ENCODE measurements at regions not wholly inside any gene's neighbourhood (a gene's known extent, or its start where the extent isn't known, plus 50 kb on each side); places are given as distances from the start of the nearest gene placed in this dataset.

DNA sequence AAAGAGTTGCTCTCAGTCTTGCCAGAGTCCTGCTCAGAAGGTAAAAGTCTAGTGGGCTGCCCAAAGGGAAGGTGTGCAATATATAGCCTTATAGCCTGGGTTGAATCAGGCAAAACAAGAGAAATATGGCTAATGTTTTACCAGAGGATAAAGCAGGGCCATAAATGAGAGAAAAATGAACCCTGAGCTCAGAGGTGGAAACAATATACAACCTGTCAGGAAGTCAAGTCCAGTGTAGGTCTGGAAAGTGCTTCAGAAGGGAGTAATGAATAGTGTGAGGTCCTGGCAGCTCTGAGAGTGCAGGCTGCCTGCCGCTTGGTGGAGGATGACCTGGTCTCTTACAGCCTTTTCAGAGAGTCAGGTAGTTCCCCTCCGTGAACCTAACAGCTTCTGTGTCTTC, 177.8 kb upstream of the TNC start:
- TF ChIP-seq CTCF (IDR thresholded peaks at IDR 0.05) (no peak), SIN3A (IDR thresholded peaks at IDR 0.05; ENCODE audit: borderline replicate concordance, insufficient read depth, low read depth, low read length) (no peak)
- TF ChIP-seq, protein P1, sequence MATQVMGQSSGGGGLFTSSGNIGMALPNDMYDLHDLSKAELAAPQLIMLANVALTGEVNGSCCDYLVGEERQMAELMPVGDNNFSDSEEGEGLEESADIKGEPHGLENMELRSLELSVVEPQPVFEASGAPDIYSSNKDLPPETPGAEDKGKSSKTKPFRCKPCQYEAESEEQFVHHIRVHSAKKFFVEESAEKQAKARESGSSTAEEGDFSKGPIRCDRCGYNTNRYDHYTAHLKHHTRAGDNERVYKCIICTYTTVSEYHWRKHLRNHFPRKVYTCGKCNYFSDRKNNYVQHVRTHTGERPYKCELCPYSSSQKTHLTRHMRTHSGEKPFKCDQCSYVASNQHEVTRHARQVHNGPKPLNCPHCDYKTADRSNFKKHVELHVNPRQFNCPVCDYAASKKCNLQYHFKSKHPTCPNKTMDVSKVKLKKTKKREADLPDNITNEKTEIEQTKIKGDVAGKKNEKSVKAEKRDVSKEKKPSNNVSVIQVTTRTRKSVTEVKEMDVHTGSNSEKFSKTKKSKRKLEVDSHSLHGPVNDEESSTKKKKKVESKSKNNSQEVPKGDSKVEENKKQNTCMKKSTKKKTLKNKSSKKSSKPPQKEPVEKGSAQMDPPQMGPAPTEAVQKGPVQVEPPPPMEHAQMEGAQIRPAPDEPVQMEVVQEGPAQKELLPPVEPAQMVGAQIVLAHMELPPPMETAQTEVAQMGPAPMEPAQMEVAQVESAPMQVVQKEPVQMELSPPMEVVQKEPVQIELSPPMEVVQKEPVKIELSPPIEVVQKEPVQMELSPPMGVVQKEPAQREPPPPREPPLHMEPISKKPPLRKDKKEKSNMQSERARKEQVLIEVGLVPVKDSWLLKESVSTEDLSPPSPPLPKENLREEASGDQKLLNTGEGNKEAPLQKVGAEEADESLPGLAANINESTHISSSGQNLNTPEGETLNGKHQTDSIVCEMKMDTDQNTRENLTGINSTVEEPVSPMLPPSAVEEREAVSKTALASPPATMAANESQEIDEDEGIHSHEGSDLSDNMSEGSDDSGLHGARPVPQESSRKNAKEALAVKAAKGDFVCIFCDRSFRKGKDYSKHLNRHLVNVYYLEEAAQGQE (IDR thresholded peaks at IDR 0.05; ENCODE audit: insufficient read depth in 1 of 2, low read depth in 2 of 2, low read length in 1 of 2): no peak
